CD14-positive monocyte (primary cell): ENCODE measurements at regions not wholly inside any gene's neighbourhood (a gene's known extent, or its start where the extent isn't known, plus 50 kb on each side); places are given as distances from the start of the nearest gene placed in this dataset.

ENCODE experiments used
- DNase-seq, 3 donors: peaks; one replicate each; pipeline ENCODE4 v3.0.0-alpha.2; 2011 to 2022
- H2AFZ ChIP-seq: 2 replicates; pipeline ENCODE4 v1.6.0; 2012; ENCODE audit warnings: mild to moderate bottlenecking, low read depth, low read length, inconsistent platforms; ENCODE audit not compliant: insufficient read depth, poor library complexity, severe bottlenecking
- H3K27ac ChIP-seq, 2 donors: 1 replicate in 1 of 2; 2 replicates in 1 of 2; pipeline ENCODE4 v1.5.1; 2012 to 2013; ENCODE audit warnings: low read length in 2 of 2, control low read depth in 1 of 2, inconsistent platforms in 1 of 2, low read depth in 1 of 2, mild to moderate bottlenecking in 1 of 2
- H3K27me3 ChIP-seq, 2 donors: one replicate each; pipeline versions ENCODE4 v1.6.0 to v1.6.1; 2011 to 2013; ENCODE audit warnings: low read length in 2 of 2; ENCODE audit not compliant: control insufficient read depth in 2 of 2, insufficient read depth in 2 of 2
- H3K36me3 ChIP-seq, 2 donors: replicated peaks in 1 of 2; 1 replicate in 1 of 2; 2 replicates in 1 of 2; pipeline versions ENCODE4 v1.5.1 to v1.6.1; 2012 to 2013; ENCODE audit warnings: low read length in 2 of 2, control low read depth in 1 of 2, inconsistent platforms in 1 of 2, mild to moderate bottlenecking in 1 of 2; ENCODE audit not compliant: insufficient read depth in 2 of 2, control insufficient read depth in 1 of 2
- H3K4me1 ChIP-seq, 2 donors: 1 replicate in 1 of 2; 2 replicates in 1 of 2; pipeline versions ENCODE4 v1.5.1 to v1.6.1; 2012 to 2013; ENCODE audit warnings: low read length in 2 of 2, control low read depth in 1 of 2, inconsistent platforms in 1 of 2, mild to moderate bottlenecking in 1 of 2, moderate library complexity in 1 of 2; ENCODE audit not compliant: insufficient read depth in 2 of 2, control insufficient read depth in 1 of 2
- H3K4me2 ChIP-seq: replicated peaks from 2 replicates; pipeline ENCODE3; 2012; ENCODE audit warnings: low read length, moderate library complexity, mild to moderate bottlenecking; ENCODE audit not compliant: poor library complexity, severe bottlenecking; ENCODE audit errors: extremely low read depth
- H3K4me3 ChIP-seq, 3 experiments: fragments of 200-600 bp in 1 of 3; sonication (generic) in 1 of 3; replicated peaks in 1 of 3; 1 replicate in 2 of 3; 2 replicates in 1 of 3; pipeline ENCODE4 v1.5.1; 2011 to 2013; ENCODE audit warnings: low read length in 3 of 3, mild to moderate bottlenecking in 3 of 3, control low read depth in 2 of 3, low read depth in 2 of 3, inconsistent platforms in 1 of 3, moderate library complexity in 1 of 3
- H3K79me2 ChIP-seq: 2 replicates; pipeline ENCODE4 v1.6.0; 2012; ENCODE audit warnings: mild to moderate bottlenecking, control low read depth, inconsistent platforms, low read length, moderate library complexity; ENCODE audit not compliant: insufficient read depth
- H3K9ac ChIP-seq: 2 replicates; pipeline ENCODE4 v1.6.0; 2017; ENCODE audit warnings: low read length, mild to moderate bottlenecking; ENCODE audit not compliant: insufficient read depth, poor library complexity, severe bottlenecking
- H3K9me3 ChIP-seq, 2 donors: replicated peaks in 1 of 2; 1 replicate in 1 of 2; 2 replicates in 1 of 2; pipeline versions ENCODE4 v1.5.1 to v1.6.1; 2012 to 2013; ENCODE audit warnings: low read length in 2 of 2, control low read depth in 1 of 2; ENCODE audit not compliant: control insufficient read depth in 1 of 2, insufficient read depth in 1 of 2
- H4K20me1 ChIP-seq: 2 replicates; pipeline ENCODE4 v1.6.0; 2012; ENCODE audit warnings: mild to moderate bottlenecking, low read length, control low read depth, moderate library complexity; ENCODE audit not compliant: insufficient read depth
- H3K27ac Mint-ChIP-seq, 7 donors: one replicate each; pipeline ENCODE4 v1.8.0; 2020; ENCODE audit warnings: mild to moderate bottlenecking in 7 of 7, mixed read lengths in 7 of 7, moderate library complexity in 6 of 7, inconsistent platforms in 2 of 7
- H3K27me3 Mint-ChIP-seq, 3 donors: one replicate each; pipeline ENCODE4 v1.8.0; 2021 to 2022; ENCODE audit warnings: low read depth in 3 of 3, mild to moderate bottlenecking in 3 of 3, mixed read lengths in 3 of 3, moderate library complexity in 3 of 3, inconsistent platforms in 1 of 3
- H3K36me3 Mint-ChIP-seq, 2 donors: one replicate each; pipeline ENCODE4 v1.8.0; 2020; ENCODE audit warnings: mixed read lengths in 2 of 2, inconsistent platforms in 1 of 2, mild to moderate bottlenecking in 1 of 2
- H3K4me1 Mint-ChIP-seq: one replicate; pipeline ENCODE4 v1.8.0; 2020; ENCODE audit warnings: mild to moderate bottlenecking, mixed read lengths
- H3K4me3 Mint-ChIP-seq, 2 donors: one replicate each; pipeline ENCODE4 v1.8.0; 2020; ENCODE audit warnings: mild to moderate bottlenecking in 2 of 2, mixed read lengths in 2 of 2, moderate library complexity in 1 of 2
- H3K9me3 Mint-ChIP-seq, 7 donors: one replicate each; pipeline ENCODE4 v1.8.0; 2020 to 2022; ENCODE audit warnings: mixed read lengths in 7 of 7, mild to moderate bottlenecking in 6 of 7, moderate library complexity in 6 of 7, inconsistent platforms in 2 of 7
- WGBS: methylation state at CpG from one replicate; pipeline ENCODE4 v1.1.5; 2013; ENCODE audit warnings: missing lambda C conversion rate; ENCODE audit not compliant: insufficient coverage; 5-methylcytosine and 5-hydroxymethylcytosine counted together
- intact Hi-C, 2 donors: fragments of 100-400 bp; cut with micrococcal nuclease; formaldehyde crosslinking; loops; one replicate each; pipeline versions ENCODE4 v1.15.0 to v1.15.1; 2023
- TF ChIP-seq, protein P1 (sequence below): fragments of 200-600 bp; IDR thresholded peaks from one replicate; pipeline ENCODE4 v1.8.0; 2022; ENCODE audit warnings: antibody characterized with exemption, mild to moderate bottlenecking

DNA sequence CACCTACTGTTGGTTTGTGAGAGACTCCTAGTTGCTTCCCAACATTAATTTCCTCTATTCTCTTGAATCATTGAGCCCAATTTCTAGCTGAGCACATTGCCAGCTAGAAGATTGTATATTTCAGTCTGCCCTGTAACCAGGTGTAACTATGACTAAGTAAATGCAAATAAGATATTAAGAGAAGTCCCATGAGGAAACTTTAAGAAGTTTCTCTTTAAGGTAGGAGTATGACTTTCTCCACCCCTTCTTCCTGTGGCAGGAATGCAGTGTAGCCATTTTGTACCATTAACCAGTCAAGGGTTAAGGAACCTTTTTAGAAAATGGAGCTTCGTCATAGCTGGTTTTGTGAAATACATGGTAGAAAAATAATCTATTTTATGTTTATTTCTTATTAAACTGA lies 534.2 kb upstream of the RGS18 start:
- WGBS: no CpG with 5 or more reads among the region's 1 CpG
- peaks cover 0 to 2% (median 0%) of the 10 kb centered on the region in 7 donors for H3K9me3 Mint-ChIP-seq
- Histone ChIP-seq H3K9me3 (no peaks in the 10 kb centered on the region), H3K4me1 (no peaks in the 10 kb centered on the region), H3K4me2 (no peak overlapping the region), H3K4me3 (no peak overlapping the region), H3K27ac (no peak overlapping the region), H3K9ac (no peak overlapping the region), H2AFZ (no peak overlapping the region), H3K79me2 (no peaks in the 10 kb centered on the region), H3K27me3 (no peaks in the 10 kb centered on the region), H3K36me3 (no peaks in the 10 kb centered on the region), H4K20me1 (no peaks in the 10 kb centered on the region)
- no peaks in the 10 kb centered on the region for H3K4me1 Mint-ChIP-seq
- intact Hi-C loops: no loop called here
- DNase-seq: no peak
- no peak overlapping the region for H3K27ac Mint-ChIP-seq
- no peaks in the 10 kb centered on the region for H3K36me3 Mint-ChIP-seq
- H3K4me3 Mint-ChIP-seq: no peak overlapping the region
- TF ChIP-seq, protein P1, sequence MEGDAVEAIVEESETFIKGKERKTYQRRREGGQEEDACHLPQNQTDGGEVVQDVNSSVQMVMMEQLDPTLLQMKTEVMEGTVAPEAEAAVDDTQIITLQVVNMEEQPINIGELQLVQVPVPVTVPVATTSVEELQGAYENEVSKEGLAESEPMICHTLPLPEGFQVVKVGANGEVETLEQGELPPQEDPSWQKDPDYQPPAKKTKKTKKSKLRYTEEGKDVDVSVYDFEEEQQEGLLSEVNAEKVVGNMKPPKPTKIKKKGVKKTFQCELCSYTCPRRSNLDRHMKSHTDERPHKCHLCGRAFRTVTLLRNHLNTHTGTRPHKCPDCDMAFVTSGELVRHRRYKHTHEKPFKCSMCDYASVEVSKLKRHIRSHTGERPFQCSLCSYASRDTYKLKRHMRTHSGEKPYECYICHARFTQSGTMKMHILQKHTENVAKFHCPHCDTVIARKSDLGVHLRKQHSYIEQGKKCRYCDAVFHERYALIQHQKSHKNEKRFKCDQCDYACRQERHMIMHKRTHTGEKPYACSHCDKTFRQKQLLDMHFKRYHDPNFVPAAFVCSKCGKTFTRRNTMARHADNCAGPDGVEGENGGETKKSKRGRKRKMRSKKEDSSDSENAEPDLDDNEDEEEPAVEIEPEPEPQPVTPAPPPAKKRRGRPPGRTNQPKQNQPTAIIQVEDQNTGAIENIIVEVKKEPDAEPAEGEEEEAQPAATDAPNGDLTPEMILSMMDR: no peak
- H3K27me3 Mint-ChIP-seq: no peaks in the 10 kb centered on the region

DNA sequence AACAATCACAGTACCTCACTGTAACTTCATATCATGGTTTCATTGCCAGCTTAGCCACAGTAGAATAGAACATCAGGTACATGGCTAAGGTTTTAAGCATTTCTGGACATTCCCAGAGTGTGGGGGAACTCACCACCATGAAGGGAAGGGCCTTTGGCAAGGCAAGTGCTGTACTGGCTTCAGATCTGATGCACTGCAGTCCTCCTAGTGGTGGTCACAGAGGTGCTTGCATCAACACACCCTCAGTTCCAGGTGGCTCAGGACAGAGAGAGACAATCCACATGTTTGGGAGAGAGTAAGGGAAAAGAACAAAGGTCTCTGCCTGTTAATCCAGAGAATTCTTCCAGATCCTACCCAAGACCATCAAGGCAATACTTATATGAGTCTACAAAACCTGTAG lies 528.4 kb upstream of the RGS18 start:
- Histone ChIP-seq H3K79me2 (no peaks in the 10 kb centered on the region), H3K9me3 (peaks cover 0 to 4% of the 10 kb centered on the region in 2 donors), H3K27me3 (no peaks in the 10 kb centered on the region), H3K4me3 (no peak overlapping the region), H3K4me1 (no peaks in the 10 kb centered on the region), H3K4me2 (no peak overlapping the region), H4K20me1 (no peaks in the 10 kb centered on the region), H3K27ac (no peak overlapping the region), H2AFZ (no peak overlapping the region), H3K9ac (no peak overlapping the region), H3K36me3 (no peaks in the 10 kb centered on the region)
- Mint-ChIP-seq H3K27me3 (no peaks in the 10 kb centered on the region), H3K9me3 (peaks cover 0 to 5% (median 2%) of the 10 kb centered on the region in 7 donors), H3K27ac (no peak overlapping the region), H3K4me3 (no peak overlapping the region), H3K4me1 (no peaks in the 10 kb centered on the region), H3K36me3 (no peaks in the 10 kb centered on the region)
- no peak for DNase-seq
- intact Hi-C loops: no loop called here
- TF ChIP-seq, protein P1: no peak
